Endodermal cell (in vitro differentiated cells): ENCODE measurements at regions not wholly inside any gene's neighbourhood (a gene's known extent, or its start where the extent isn't known, plus 50 kb on each side); places are given as distances from the start of the nearest gene placed in this dataset.

ENCODE experiments used
- DNase-seq: peaks from one replicate; pipeline ENCODE4 v3.0.0-alpha.2; 2017
- H3K27ac ChIP-seq: 2 replicates; pipeline ENCODE4 v1.5.1; 2013; ENCODE audit warnings: mild to moderate bottlenecking, low read depth, low read length, moderate library complexity
- H3K27me3 ChIP-seq: 2 replicates; pipeline ENCODE4 v1.6.1; 2013; ENCODE audit warnings: mild to moderate bottlenecking, low read length, moderate library complexity; ENCODE audit not compliant: insufficient read depth, control insufficient read depth, poor library complexity, severe bottlenecking
- H3K36me3 ChIP-seq: 2 replicates; pipeline ENCODE4 v1.7.0; 2013; ENCODE audit warnings: mild to moderate bottlenecking, low read length, moderate library complexity; ENCODE audit not compliant: control insufficient read depth, insufficient read depth
- H3K4me1 ChIP-seq: one replicate; pipeline ENCODE4 v1.7.0; 2013; ENCODE audit warnings: low read length; ENCODE audit not compliant: control insufficient read depth, insufficient read depth
- H3K4me3 ChIP-seq: 2 replicates; pipeline ENCODE4 v1.5.1; 2013; ENCODE audit warnings: mild to moderate bottlenecking, low read length, moderate library complexity
- H3K9ac ChIP-seq: 2 replicates; pipeline ENCODE4 v1.6.1; 2013; ENCODE audit warnings: mild to moderate bottlenecking, low read length, moderate library complexity; ENCODE audit not compliant: poor library complexity, severe bottlenecking; ENCODE audit errors: extremely low read depth
- H3K9me3 ChIP-seq: 2 replicates; pipeline ENCODE4 v1.6.1; 2013; ENCODE audit warnings: mild to moderate bottlenecking, low read length, moderate library complexity; ENCODE audit not compliant: control insufficient read depth
- H3K27ac Mint-ChIP-seq: 2 replicates; pipeline ENCODE4 v1.8.0; 2020; ENCODE audit warnings: mixed read lengths
- H3K27me3 Mint-ChIP-seq: 2 replicates; pipeline ENCODE4 v1.8.0; 2021; ENCODE audit warnings: mild to moderate bottlenecking, mixed read lengths; ENCODE audit not compliant: insufficient read depth
- H3K36me3 Mint-ChIP-seq: 2 replicates; pipeline ENCODE4 v1.8.0; 2020; ENCODE audit warnings: low read depth, mixed read lengths
- H3K4me1 Mint-ChIP-seq: 2 replicates; pipeline ENCODE4 v1.8.0; 2020; ENCODE audit warnings: mixed read lengths
- H3K4me3 Mint-ChIP-seq: 2 replicates; pipeline ENCODE4 v1.8.0; 2020; ENCODE audit warnings: mild to moderate bottlenecking, moderate library complexity, mixed read lengths
- H3K9me3 Mint-ChIP-seq: 2 replicates; pipeline ENCODE4 v1.8.0; 2020; ENCODE audit warnings: mild to moderate bottlenecking, mixed read lengths
- WGBS, 2 experiments: methylation state at CpG; one replicate each; pipeline versions ENCODE4 v1.1.5 to v1.1.7; 2013; ENCODE audit warnings: missing lambda C conversion rate in 2 of 2, mixed read lengths in 1 of 2; ENCODE audit not compliant: insufficient coverage in 1 of 2, insufficient read length in 1 of 2; 5-methylcytosine and 5-hydroxymethylcytosine counted together
- TF ChIP-seq, protein P1 (sequence below): fragments of 200-600 bp; sonication (generic); conservative IDR thresholded peaks from 2 replicates; pipeline ENCODE4 v1.5.0; 2021; ENCODE audit warnings: antibody characterized with exemption, mild to moderate bottlenecking

DNA sequence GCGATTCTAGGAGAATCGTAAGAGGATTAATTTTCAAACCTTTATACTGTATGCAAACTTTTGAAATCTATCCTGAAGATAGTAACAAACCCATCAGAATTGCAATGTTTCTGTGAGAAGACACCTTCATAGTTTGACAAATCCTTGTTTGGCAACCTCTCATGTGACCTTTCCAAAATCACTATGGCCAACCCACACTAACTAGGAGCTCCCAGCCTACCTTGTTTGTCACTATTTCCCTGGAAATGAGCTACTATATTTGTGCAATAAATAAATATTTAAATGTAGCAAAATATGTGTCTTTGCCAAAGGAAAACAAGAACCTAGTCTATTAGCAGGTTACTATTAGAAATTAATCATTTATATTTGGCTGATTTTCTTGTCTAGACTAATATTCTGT is 173.7 kb downstream of the PPP1R2C start:
- no peaks in the 10 kb centered on the region for H3K36me3 ChIP-seq
- no peak overlapping the region for H3K9ac ChIP-seq
- Mint-ChIP-seq H3K4me1 (peaks cover 23% of the 10 kb centered on the region), H3K9me3 (peaks cover 4% of the 10 kb centered on the region), H3K36me3 (no peaks in the 10 kb centered on the region), H3K27me3 (no peaks in the 10 kb centered on the region), H3K4me3 (no peak overlapping the region), H3K27ac (no peak overlapping the region)
- WGBS, 2 experiments = 88% methylated on average over 2 of the region's 2 CpGs; no CpG with 5 or more reads in 1 of the 2 experiments
- DNase-seq = no peak
- no peaks in the 10 kb centered on the region for H3K9me3 ChIP-seq
- H3K4me1 ChIP-seq = no peaks in the 10 kb centered on the region
- H3K27me3 ChIP-seq = no peaks in the 10 kb centered on the region
- TF ChIP-seq, protein P1, sequence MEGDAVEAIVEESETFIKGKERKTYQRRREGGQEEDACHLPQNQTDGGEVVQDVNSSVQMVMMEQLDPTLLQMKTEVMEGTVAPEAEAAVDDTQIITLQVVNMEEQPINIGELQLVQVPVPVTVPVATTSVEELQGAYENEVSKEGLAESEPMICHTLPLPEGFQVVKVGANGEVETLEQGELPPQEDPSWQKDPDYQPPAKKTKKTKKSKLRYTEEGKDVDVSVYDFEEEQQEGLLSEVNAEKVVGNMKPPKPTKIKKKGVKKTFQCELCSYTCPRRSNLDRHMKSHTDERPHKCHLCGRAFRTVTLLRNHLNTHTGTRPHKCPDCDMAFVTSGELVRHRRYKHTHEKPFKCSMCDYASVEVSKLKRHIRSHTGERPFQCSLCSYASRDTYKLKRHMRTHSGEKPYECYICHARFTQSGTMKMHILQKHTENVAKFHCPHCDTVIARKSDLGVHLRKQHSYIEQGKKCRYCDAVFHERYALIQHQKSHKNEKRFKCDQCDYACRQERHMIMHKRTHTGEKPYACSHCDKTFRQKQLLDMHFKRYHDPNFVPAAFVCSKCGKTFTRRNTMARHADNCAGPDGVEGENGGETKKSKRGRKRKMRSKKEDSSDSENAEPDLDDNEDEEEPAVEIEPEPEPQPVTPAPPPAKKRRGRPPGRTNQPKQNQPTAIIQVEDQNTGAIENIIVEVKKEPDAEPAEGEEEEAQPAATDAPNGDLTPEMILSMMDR = no peak
- no peak overlapping the region for H3K4me3 ChIP-seq
- H3K27ac ChIP-seq = no peak overlapping the region

DNA sequence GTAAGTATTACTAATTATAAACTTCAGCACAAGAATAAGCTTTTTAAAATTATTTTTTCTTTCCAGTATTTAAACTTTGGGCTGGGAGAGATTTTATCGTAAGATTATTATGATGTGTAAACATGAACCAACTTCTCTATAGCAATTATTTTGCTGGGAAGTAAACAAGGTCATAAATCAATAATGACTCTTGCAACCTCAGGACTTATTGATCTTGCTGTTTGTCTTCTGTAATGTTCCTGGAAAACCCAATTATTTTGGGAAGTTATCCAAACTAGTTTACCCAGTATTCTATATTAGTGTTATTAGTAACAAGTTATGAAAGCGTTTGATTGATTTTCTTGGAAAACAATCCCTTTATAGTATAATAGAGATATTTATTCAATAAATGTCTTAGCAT is 174.9 kb downstream of the PPP1R2C start:
- H3K9me3 Mint-ChIP-seq = peaks cover 2% of the 10 kb centered on the region
- TF ChIP-seq, protein P1 = no peak
- no peaks in the 10 kb centered on the region for H3K27me3 ChIP-seq
- H3K27ac Mint-ChIP-seq = no peak overlapping the region
- WGBS, 2 experiments = no CpG with 5 or more reads among the region's 2 CpGs
- no peaks in the 10 kb centered on the region for H3K36me3 Mint-ChIP-seq
- H3K27ac ChIP-seq = no peak overlapping the region
- H3K4me3 ChIP-seq = no peak overlapping the region
- no peaks in the 10 kb centered on the region for H3K27me3 Mint-ChIP-seq
- DNase-seq = no peak
- no peaks in the 10 kb centered on the region for H3K4me1 ChIP-seq
- no peak overlapping the region for H3K9ac ChIP-seq
- H3K9me3 ChIP-seq = no peaks in the 10 kb centered on the region
- H3K36me3 ChIP-seq = no peaks in the 10 kb centered on the region
- H3K4me1 Mint-ChIP-seq = peaks cover 23% of the 10 kb centered on the region
- no peak overlapping the region for H3K4me3 Mint-ChIP-seq

DNA sequence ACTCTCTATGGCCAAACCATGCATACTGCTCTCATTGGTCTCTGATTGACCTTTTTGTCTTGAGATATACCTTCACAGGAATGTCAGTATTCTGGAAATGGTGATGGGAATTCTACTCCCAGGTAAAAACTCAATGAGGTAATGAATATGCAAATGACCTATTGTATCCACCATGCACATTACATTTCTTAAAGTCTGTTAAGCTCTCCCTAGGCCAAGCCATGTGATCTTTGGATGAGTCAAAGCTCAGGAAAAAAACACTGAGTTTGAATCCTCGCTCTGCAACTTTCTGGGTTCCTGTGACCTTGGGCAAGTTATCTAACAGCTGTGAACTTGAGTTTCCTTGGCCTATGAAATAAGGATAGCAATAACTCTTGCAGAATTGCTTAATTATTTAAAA is 175.4 kb downstream of the PPP1R2C start:
- Mint-ChIP-seq H3K36me3 (no peaks in the 10 kb centered on the region), H3K9me3 (peaks cover 2% of the 10 kb centered on the region), H3K4me3 (no peak overlapping the region), H3K27me3 (no peaks in the 10 kb centered on the region), H3K4me1 (peaks cover 22% of the 10 kb centered on the region), H3K27ac (no peak overlapping the region)
- no peak overlapping the region for H3K27ac ChIP-seq
- no peak for DNase-seq
- no peaks in the 10 kb centered on the region for H3K36me3 ChIP-seq
- no peak overlapping the region for H3K9ac ChIP-seq
- no peaks in the 10 kb centered on the region for H3K4me1 ChIP-seq
- H3K27me3 ChIP-seq = no peaks in the 10 kb centered on the region
- no peak overlapping the region for H3K4me3 ChIP-seq
- TF ChIP-seq, protein P1 = no peak
- WGBS, 2 experiments = 87% methylated on average over 1 of the region's 1 CpG; no CpG with 5 or more reads in 1 of the 2 experiments
- H3K9me3 ChIP-seq = no peaks in the 10 kb centered on the region
